HEK293 (cell line): ENCODE measurements at regions not wholly inside any gene's neighbourhood (a gene's known extent, or its start where the extent isn't known, plus 50 kb on each side); places are given as distances from the start of the nearest gene placed in this dataset.

ENCODE experiments used
- CTCF ChIA-PET: fragments of 350-600 bp; formaldehyde crosslinking; extraction: SDS; loops from one replicate; lab custom pipeline; 2021; ENCODE audit warnings: antibody characterized with exemption; lab: Yijun Ruan, JAX
- POLR2A ChIA-PET: fragments of 300-600 bp; formaldehyde crosslinking; extraction: SDS; loops from one replicate; lab custom pipeline; 2020; ENCODE audit warnings: antibody characterized with exemption, inconsistent platforms; lab: Yijun Ruan, JAX
- H3K27ac ChIP-seq: fragments of 200-500 bp; sonication (Bioruptor generic); 2 replicates; pipeline ENCODE4 v1.5.1; 2014; ENCODE audit warnings: low read depth, low read length, control low read depth, inconsistent platforms; ENCODE audit errors: extremely low read depth
- H3K36me3 ChIP-seq, 2 experiments: fragments of 200-500 bp in 1 of 2; sonication (Bioruptor generic) in 1 of 2; 1 replicate in 1 of 2; 2 replicates in 1 of 2; pipeline ENCODE4 v1.5.1; 2014 to 2017; ENCODE audit warnings: inconsistent platforms in 2 of 2, low read length in 2 of 2; ENCODE audit not compliant: control insufficient read depth in 2 of 2, insufficient read depth in 1 of 2
- H3K4me1 ChIP-seq: fragments of 200-500 bp; sonication (Bioruptor generic); 2 replicates; pipeline ENCODE4 v1.5.1; 2014; ENCODE audit warnings: mild to moderate bottlenecking, low read length, inconsistent platforms; ENCODE audit not compliant: control insufficient read depth, insufficient read depth
- H3K4me3 ChIP-seq: 2 replicates; pipeline ENCODE4 v1.5.1; 2011; ENCODE audit warnings: low read depth, mild to moderate bottlenecking, control low read depth, low read length, moderate library complexity
- H3K9me3 ChIP-seq: fragments of 200-500 bp; sonication (Bioruptor generic); 2 replicates; pipeline ENCODE4 v1.5.1; 2014; ENCODE audit warnings: low read depth, low read length, inconsistent platforms; ENCODE audit not compliant: control insufficient read depth, insufficient read depth
- GLIS1 ChIP-seq: fragments of 450-650 bp; formaldehyde crosslinking; IDR thresholded peaks from 2 replicates; pipeline ENCODE4 v1.5.1; 2016; ENCODE audit warnings: missing biosample characterization, missing genetic modification characterization
- PRDM1 ChIP-seq: fragments of 450-650 bp; formaldehyde crosslinking; IDR thresholded peaks from 2 replicates; pipeline ENCODE4; 2016; ENCODE audit warnings: missing biosample characterization, missing genetic modification characterization
- SETDB1 ChIP-seq: IDR thresholded peaks from one replicate; pipeline ENCODE4 v1.6.1; 2017; ENCODE audit warnings: mild to moderate bottlenecking, low read length, moderate library complexity, mixed read lengths; ENCODE audit not compliant: insufficient read length
- TCF7L2 ChIP-seq: IDR thresholded peaks from 2 replicates; pipeline ENCODE4 v1.6.1; 2011; ENCODE audit warnings: low read depth, mild to moderate bottlenecking, inconsistent platforms, low read length, moderate library complexity, borderline replicate concordance
- ZBTB20 ChIP-seq: fragments of 450-650 bp; formaldehyde crosslinking; IDR thresholded peaks from 2 replicates; pipeline ENCODE4 v1.5.1; 2016; ENCODE audit warnings: missing biosample characterization, missing genetic modification characterization
- ZNF121 ChIP-seq: fragments of 450-650 bp; formaldehyde crosslinking; IDR thresholded peaks from 2 replicates; pipeline ENCODE4 v1.5.1; 2016; ENCODE audit warnings: missing biosample characterization, missing genetic modification characterization
- ZNF24 ChIP-seq: fragments of 450-650 bp; formaldehyde crosslinking; IDR thresholded peaks from 2 replicates; pipeline ENCODE4 v1.5.1; 2016; ENCODE audit warnings: missing biosample characterization, missing genetic modification characterization
- ZNF510 ChIP-seq: fragments of 450-650 bp; formaldehyde crosslinking; IDR thresholded peaks from 2 replicates; pipeline ENCODE4 v1.5.1; 2018; ENCODE audit warnings: mild to moderate bottlenecking, missing genetic modification characterization, missing biosample characterization; ENCODE audit not compliant: insufficient replicate concordance
- ZNF530 ChIP-seq: fragments of 450-650 bp; formaldehyde crosslinking; IDR thresholded peaks from 2 replicates; pipeline ENCODE4 v1.5.1; 2016; ENCODE audit warnings: low read depth, missing biosample characterization, missing genetic modification characterization
- ZNF549 ChIP-seq: fragments of 450-650 bp; IDR thresholded peaks from 2 replicates; pipeline ENCODE4 v1.5.1; 2018; ENCODE audit warnings: missing biosample characterization, missing genetic modification characterization, mild to moderate bottlenecking, inconsistent platforms, moderate library complexity
- ZNF558 ChIP-seq: fragments of 450-650 bp; formaldehyde crosslinking; IDR thresholded peaks from 2 replicates; pipeline ENCODE4 v1.5.1; 2016; ENCODE audit warnings: missing biosample characterization, missing genetic modification characterization
- ZNF561 ChIP-seq: fragments of 450-650 bp; IDR thresholded peaks from 2 replicates; pipeline ENCODE4 v1.5.1; 2018; ENCODE audit warnings: missing biosample characterization, missing genetic modification characterization, borderline replicate concordance
- ZNF610 ChIP-seq: fragments of 450-650 bp; formaldehyde crosslinking; IDR thresholded peaks from 2 replicates; pipeline ENCODE4 v1.5.1; 2016; ENCODE audit warnings: missing biosample characterization, missing genetic modification characterization, borderline replicate concordance
- ZNF677 ChIP-seq: fragments of 450-650 bp; IDR thresholded peaks from 2 replicates; pipeline ENCODE4 v1.5.0; 2018; ENCODE audit warnings: missing biosample characterization, mild to moderate bottlenecking, missing genetic modification characterization, moderate library complexity
- ZNF76 ChIP-seq: fragments of 450-650 bp; formaldehyde crosslinking; IDR thresholded peaks from 2 replicates; pipeline ENCODE4; 2016; ENCODE audit warnings: low read depth, missing biosample characterization, missing genetic modification characterization, borderline replicate concordance
- ZNF785 ChIP-seq: fragments of 450-650 bp; formaldehyde crosslinking; IDR thresholded peaks from 2 replicates; pipeline ENCODE4 v1.5.1; 2016; ENCODE audit warnings: missing biosample characterization, missing genetic modification characterization
- TF ChIP-seq, protein P1 (sequence below): fragments of 450-650 bp; formaldehyde crosslinking; IDR thresholded peaks from 2 replicates; pipeline ENCODE4 v1.5.1; 2016; ENCODE audit warnings: missing biosample characterization, missing genetic modification characterization, low read depth
- TF ChIP-seq, protein P2 (sequence below): fragments of 450-650 bp; formaldehyde crosslinking; IDR thresholded peaks from 2 replicates; pipeline ENCODE4 v1.5.0; 2017; ENCODE audit warnings: missing biosample characterization, missing genetic modification characterization, borderline replicate concordance
- TF ChIP-seq, protein P3 (sequence below): fragments of 450-650 bp; formaldehyde crosslinking; IDR thresholded peaks from 2 replicates; pipeline ENCODE4 v1.5.1; 2016; ENCODE audit warnings: missing biosample characterization, missing genetic modification characterization

DNA sequence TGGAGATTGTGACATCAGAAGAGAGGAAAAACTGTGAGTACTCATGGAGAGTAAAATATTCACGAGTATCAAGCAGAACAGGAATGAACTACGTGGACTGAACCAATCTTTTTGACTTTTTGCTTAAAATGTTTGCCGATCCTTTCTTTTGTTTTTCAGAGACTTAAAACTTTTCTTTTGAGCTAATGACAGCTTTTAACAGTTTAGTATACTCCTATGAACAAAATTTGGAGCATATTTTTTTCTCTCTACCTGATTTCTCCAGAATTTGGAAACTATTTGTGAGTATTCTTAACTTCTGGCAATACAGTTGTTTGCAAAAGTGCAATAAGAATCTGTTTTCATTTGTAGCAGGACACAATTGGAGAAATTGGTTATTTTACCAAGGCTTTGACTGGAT is 786.3 kb downstream of the SORCS1 start:
- no peaks in the 10 kb centered on the region for H3K4me1 ChIP-seq
- TF ChIP-seq ZNF549 (tag by site-specific recombination): no peak
- TF ChIP-seq SETDB1: peak; percentile 92
- H3K27ac ChIP-seq: no peak overlapping the region
- ChIA-PET CTCF (no interaction called here), POLR2A (no interaction called here)
- no peaks in the 10 kb centered on the region for H3K36me3 ChIP-seq
- no peak overlapping the region for H3K4me3 ChIP-seq
- H3K9me3 ChIP-seq: no peaks in the 10 kb centered on the region

DNA sequence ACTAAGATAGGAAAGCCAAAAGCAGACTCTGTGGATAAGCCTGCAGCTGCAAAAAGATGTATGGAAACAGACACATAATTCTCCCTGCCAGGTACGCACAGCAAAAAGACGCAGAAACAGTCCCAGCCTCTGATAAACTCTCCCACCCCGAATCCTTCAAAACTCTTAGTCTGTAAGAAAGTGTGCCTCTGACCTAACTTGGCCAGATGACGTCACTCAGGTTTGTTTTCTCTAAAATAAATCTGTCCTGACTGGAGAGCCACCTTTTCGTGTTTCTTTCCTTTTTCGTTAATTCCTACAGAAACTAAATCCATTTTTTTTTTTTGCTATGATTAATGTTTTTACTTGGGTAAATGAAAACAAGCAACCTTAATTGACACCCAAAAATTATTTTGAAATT is 793.8 kb downstream of the SORCS1 start:
- H3K4me1 ChIP-seq: no peaks in the 10 kb centered on the region
- H3K9me3 ChIP-seq: no peaks in the 10 kb centered on the region
- no peaks in the 10 kb centered on the region for H3K36me3 ChIP-seq
- no peak overlapping the region for H3K27ac ChIP-seq
- H3K4me3 ChIP-seq: no peak overlapping the region
- TF ChIP-seq, protein P1, sequence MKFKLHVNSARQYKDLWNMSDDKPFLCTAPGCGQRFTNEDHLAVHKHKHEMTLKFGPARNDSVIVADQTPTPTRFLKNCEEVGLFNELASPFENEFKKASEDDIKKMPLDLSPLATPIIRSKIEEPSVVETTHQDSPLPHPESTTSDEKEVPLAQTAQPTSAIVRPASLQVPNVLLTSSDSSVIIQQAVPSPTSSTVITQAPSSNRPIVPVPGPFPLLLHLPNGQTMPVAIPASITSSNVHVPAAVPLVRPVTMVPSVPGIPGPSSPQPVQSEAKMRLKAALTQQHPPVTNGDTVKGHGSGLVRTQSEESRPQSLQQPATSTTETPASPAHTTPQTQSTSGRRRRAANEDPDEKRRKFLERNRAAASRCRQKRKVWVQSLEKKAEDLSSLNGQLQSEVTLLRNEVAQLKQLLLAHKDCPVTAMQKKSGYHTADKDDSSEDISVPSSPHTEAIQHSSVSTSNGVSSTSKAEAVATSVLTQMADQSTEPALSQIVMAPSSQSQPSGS: peak; percentile 61; the same call in 1 of the 2 replicates
- TF ChIP-seq ZNF510 (tag by site-specific recombination): no peak
- TF ChIP-seq, all 188 proteins: peak for 1
- ChIA-PET CTCF (interaction anchor here (0.7 kb wide), 1 partner anchor 424 kb away, joined by 3 read pairs; no protein-coding TSS in a partner anchor), POLR2A (no interaction called here)

DNA sequence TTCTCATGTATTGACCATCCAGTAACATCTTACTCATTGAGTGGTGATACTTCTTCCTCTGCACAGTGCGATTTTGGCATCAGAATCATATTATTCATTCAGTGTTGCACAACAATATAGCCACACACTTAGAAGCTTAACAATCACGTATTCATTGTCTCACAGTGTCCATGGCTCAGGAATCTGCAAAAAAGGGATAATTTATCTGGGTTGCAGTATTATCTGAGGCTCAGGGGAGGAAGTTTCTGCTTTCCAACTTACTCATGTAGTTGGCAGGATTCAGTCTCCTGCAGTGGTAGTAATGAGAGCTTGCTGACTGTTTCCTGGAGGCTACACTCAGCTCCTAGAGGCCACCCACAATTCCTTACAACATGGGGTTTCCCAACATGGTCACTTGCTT is 803.6 kb downstream of the SORCS1 start:
- Histone ChIP-seq H3K27ac (no peak overlapping the region), H3K9me3 (no peaks in the 10 kb centered on the region), H3K36me3 (no peaks in the 10 kb centered on the region), H3K4me3 (no peak overlapping the region), H3K4me1 (no peaks in the 10 kb centered on the region)
- ChIA-PET CTCF (no interaction called here), POLR2A (no interaction called here)
- TF ChIP-seq ZNF785 (tag by site-specific recombination) (no peak), ZNF610 (tag by site-specific recombination) (no peak), GLIS1 (tag by site-specific recombination) (no peak), ZNF76 (tag by site-specific recombination) (no peak), ZNF561 (tag by site-specific recombination) (no peak), TCF7L2 (no peak), PRDM1 (no peak)

DNA sequence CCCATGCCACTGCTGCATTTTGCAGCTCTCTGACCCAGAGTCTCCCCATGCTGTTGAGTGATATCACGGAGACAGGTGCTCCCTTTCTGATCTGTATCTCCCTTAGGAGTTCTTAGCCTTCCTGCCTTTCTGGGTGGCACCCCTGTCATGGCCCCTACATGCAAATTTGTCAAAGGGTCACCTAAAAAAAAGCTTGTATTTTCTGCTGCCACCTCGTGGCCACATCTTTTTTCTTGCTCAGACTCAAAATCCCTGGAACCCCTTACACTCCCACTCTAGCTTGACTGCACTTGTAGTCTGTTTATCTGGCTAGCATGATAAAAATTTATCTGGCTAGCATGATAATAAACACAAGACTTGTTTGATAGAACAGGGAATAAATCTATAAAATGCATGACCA is 809.1 kb downstream of the SORCS1 start:
- no peak overlapping the region for H3K4me3 ChIP-seq
- TF ChIP-seq, protein P2, sequence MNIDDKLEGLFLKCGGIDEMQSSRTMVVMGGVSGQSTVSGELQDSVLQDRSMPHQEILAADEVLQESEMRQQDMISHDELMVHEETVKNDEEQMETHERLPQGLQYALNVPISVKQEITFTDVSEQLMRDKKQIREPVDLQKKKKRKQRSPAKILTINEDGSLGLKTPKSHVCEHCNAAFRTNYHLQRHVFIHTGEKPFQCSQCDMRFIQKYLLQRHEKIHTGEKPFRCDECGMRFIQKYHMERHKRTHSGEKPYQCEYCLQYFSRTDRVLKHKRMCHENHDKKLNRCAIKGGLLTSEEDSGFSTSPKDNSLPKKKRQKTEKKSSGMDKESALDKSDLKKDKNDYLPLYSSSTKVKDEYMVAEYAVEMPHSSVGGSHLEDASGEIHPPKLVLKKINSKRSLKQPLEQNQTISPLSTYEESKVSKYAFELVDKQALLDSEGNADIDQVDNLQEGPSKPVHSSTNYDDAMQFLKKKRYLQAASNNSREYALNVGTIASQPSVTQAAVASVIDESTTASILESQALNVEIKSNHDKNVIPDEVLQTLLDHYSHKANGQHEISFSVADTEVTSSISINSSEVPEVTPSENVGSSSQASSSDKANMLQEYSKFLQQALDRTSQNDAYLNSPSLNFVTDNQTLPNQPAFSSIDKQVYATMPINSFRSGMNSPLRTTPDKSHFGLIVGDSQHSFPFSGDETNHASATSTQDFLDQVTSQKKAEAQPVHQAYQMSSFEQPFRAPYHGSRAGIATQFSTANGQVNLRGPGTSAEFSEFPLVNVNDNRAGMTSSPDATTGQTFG: no peak
- no peak for TF ChIP-seq ZNF530 (tag by site-specific recombination)
- TF ChIP-seq ZNF558 (tag by site-specific recombination): no peak
- no peak for TF ChIP-seq ZBTB20
- TF ChIP-seq, protein P3, sequence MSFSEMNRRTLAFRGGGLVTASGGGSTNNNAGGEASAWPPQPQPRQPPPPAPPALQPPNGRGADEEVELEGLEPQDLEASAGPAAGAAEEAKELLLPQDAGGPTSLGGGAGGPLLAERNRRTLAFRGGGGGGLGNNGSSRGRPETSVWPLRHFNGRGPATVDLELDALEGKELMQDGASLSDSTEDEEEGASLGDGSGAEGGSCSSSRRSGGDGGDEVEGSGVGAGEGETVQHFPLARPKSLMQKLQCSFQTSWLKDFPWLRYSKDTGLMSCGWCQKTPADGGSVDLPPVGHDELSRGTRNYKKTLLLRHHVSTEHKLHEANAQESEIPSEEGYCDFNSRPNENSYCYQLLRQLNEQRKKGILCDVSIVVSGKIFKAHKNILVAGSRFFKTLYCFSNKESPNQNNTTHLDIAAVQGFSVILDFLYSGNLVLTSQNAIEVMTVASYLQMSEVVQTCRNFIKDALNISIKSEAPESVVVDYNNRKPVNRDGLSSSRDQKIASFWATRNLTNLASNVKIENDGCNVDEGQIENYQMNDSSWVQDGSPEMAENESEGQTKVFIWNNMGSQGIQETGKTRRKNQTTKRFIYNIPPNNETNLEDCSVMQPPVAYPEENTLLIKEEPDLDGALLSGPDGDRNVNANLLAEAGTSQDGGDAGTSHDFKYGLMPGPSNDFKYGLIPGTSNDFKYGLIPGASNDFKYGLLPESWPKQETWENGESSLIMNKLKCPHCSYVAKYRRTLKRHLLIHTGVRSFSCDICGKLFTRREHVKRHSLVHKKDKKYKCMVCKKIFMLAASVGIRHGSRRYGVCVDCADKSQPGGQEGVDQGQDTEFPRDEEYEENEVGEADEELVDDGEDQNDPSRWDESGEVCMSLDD (tag by site-specific recombination): no peak
- TF ChIP-seq ZNF121 (tag by site-specific recombination): no peak
- no peak for TF ChIP-seq ZNF24 (tag by site-specific recombination)
- no peak for TF ChIP-seq ZNF677 (tag by site-specific recombination)
- H3K9me3 ChIP-seq: no peaks in the 10 kb centered on the region
- CTCF ChIA-PET: interaction anchor here (0.6 to 2.5 kb wide), 18 partner anchors 8 to 1459 kb away, joined by 3 to 13 read pairs (median 4); no protein-coding TSS in a partner anchor
- POLR2A ChIA-PET: no interaction called here
- H3K4me1 ChIP-seq: no peaks in the 10 kb centered on the region
- no peak overlapping the region for H3K27ac ChIP-seq
- no peaks in the 10 kb centered on the region for H3K36me3 ChIP-seq
